ENCODE measurements at regions not wholly inside any gene's neighbourhood (a gene's known extent, or its start where the extent isn't known, plus 50 kb on each side); places are given as distances from the start of the nearest gene placed in this dataset.

- Histone ChIP-seq H3K4me3 (ENCODE audit: low read depth, low read length) (no peak overlapping the region), H3K36me3 (ENCODE audit: control insufficient read depth, insufficient read depth, low read length) (no peaks in the 10 kb centered on the region), H3K27me3 (ENCODE audit: control insufficient read depth, insufficient read depth, low read length) (no peaks in the 10 kb centered on the region)
- TF ChIP-seq CTCF (IDR thresholded peaks at IDR 0.05; ENCODE audit: insufficient read depth, low read length, severe bottlenecking) = no peak
- DNase-seq (ENCODE audit: low read depth) (no peak), FAIRE-seq (no peak)
Observed at GRCh38 chr2:17052001-17052400, 386.4 kb upstream of the CYRIA start.

DNA sequence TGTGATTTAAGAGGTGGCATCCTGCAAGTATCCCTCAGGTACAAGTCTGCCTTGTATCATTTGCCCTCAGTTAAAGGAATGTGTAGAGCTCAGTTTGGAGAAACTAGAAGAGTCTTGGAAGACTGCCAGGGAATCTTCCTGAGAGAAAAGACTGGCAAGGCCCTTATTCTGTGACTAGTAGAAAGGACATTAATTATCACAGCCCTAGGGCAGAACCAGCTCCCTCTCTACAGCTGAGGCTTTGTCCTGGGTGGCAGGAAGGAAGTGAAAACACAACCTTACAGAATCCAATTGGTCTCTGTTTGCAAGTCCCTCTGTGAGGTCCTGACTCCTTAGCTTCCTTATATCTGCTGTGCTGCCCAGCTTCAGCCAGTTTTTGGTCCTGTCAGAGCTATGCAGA, 385.9 kb upstream of the CYRIA start:
- TF ChIP-seq CTCF (IDR thresholded peaks at IDR 0.05; ENCODE audit: insufficient read depth, low read length, severe bottlenecking) = no peak
- DNase-seq (ENCODE audit: low read depth) = no peak
- H3K4me3 ChIP-seq (ENCODE audit: low read depth, low read length) = no peak overlapping the region
- no peaks in the 10 kb centered on the region for H3K36me3 ChIP-seq (ENCODE audit: control insufficient read depth, insufficient read depth, low read length)
- no peaks in the 10 kb centered on the region for H3K27me3 ChIP-seq (ENCODE audit: control insufficient read depth, insufficient read depth, low read length)
- FAIRE-seq = no peak

DNA sequence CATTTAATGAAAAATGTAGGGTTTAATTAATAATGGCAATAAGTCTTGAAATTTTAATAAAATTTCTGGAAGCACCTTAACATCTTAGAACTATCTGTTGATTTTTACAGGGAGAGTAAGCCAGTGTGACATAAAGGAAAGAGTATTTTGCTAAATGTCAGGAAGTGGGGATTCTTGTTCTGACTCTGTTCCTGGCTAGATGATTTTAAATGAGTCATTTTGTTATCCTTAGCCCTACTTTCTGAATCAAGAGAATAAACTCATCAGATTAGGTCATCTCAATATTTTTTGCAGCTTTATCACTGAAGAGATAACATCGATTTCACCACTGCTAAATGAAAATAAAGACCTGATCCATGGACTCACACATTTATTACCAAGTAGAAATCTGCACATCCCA, 377.5 kb upstream of the CYRIA start:
- Histone ChIP-seq H3K36me3 (ENCODE audit: control insufficient read depth, insufficient read depth, low read length) (no peaks in the 10 kb centered on the region), H3K27me3 (ENCODE audit: control insufficient read depth, insufficient read depth, low read length) (no peaks in the 10 kb centered on the region), H3K4me3 (ENCODE audit: low read depth, low read length) (no peak overlapping the region)
- DNase-seq (ENCODE audit: low read depth) (peak; percentile 72), FAIRE-seq (no peak)
- TF ChIP-seq CTCF (IDR thresholded peaks at IDR 0.05; ENCODE audit: insufficient read depth, low read length, severe bottlenecking) = no peak

DNA sequence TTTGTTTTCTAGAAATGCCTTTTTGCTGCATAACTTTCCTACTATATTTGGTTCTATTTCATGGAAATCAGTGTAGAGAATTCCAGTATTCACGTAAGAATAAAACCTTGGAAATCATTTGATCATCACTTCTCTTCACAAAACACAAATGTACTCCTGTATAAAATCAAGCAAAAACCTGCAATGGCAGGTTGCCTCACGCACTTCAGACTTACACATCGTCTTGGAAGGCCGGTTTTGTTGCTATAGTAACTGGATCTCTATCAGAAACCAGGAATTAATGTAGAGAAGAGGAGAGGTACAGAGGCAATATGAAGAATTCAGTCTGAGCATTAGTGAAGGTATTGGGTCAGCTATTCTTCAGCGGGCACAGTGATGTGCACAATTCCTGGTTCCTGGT, 370.7 kb upstream of the CYRIA start:
- Histone ChIP-seq H3K36me3 (ENCODE audit: control insufficient read depth, insufficient read depth, low read length) (no peaks in the 10 kb centered on the region), H3K4me3 (ENCODE audit: low read depth, low read length) (no peak overlapping the region), H3K27me3 (ENCODE audit: control insufficient read depth, insufficient read depth, low read length) (no peaks in the 10 kb centered on the region)
- no peak for FAIRE-seq
- TF ChIP-seq CTCF (IDR thresholded peaks at IDR 0.05; ENCODE audit: insufficient read depth, low read length, severe bottlenecking) = no peak
- DNase-seq (ENCODE audit: low read depth) = peak; percentile 83

- DNase-seq (ENCODE audit: low read depth) (peak; percentile 90), FAIRE-seq (no peak)
- no peaks in the 10 kb centered on the region for H3K27me3 ChIP-seq (ENCODE audit: control insufficient read depth, insufficient read depth, low read length)
- H3K36me3 ChIP-seq (ENCODE audit: control insufficient read depth, insufficient read depth, low read length) = no peaks in the 10 kb centered on the region
- TF ChIP-seq CTCF (IDR thresholded peaks at IDR 0.05; ENCODE audit: insufficient read depth, low read length, severe bottlenecking) = no peak
- H3K4me3 ChIP-seq (ENCODE audit: low read depth, low read length) = no peak overlapping the region
Observed at GRCh38 chr2:17035010-17035409, 369.4 kb upstream of the CYRIA start.

GRCh38 chr2:17030047-17030446, 364.4 kb upstream of the CYRIA start:
- TF ChIP-seq CTCF (IDR thresholded peaks at IDR 0.05; ENCODE audit: insufficient read depth, low read length, severe bottlenecking) = no peak
- Histone ChIP-seq H3K4me3 (ENCODE audit: low read depth, low read length) (no peak overlapping the region), H3K27me3 (ENCODE audit: control insufficient read depth, insufficient read depth, low read length) (no peaks in the 10 kb centered on the region), H3K36me3 (ENCODE audit: control insufficient read depth, insufficient read depth, low read length) (no peaks in the 10 kb centered on the region)
- no peak for DNase-seq (ENCODE audit: low read depth)
- FAIRE-seq = no peak

Data from bronchial epithelial cell (primary cell).